ENCODE measurements at regions not wholly inside any gene's neighbourhood (a gene's known extent, or its start where the extent isn't known, plus 50 kb on each side); places are given as distances from the start of the nearest gene placed in this dataset.

GRCh38 chr10:58054881-58055280 is 212.8 kb downstream of the IPMK start:
- intact Hi-C loops (cut with micrococcal nuclease): no loop called here
- Mint-ChIP-seq H3K4me1 (ENCODE audit: insufficient read depth, unreplicated experiment) (no peaks in the 10 kb centered on the region), H3K27ac (ENCODE audit: low read depth, unreplicated experiment) (no peak overlapping the region), H3K9me3 (ENCODE audit: unreplicated experiment) (no peaks in the 10 kb centered on the region), H3K36me3 (ENCODE audit: insufficient read depth, unreplicated experiment) (no peaks in the 10 kb centered on the region), H3K4me3 (ENCODE audit: unreplicated experiment) (no peak overlapping the region), H3K27me3 (ENCODE audit: insufficient read depth, unreplicated experiment) (no peaks in the 10 kb centered on the region)
- ChIA-PET POLR2A (no interaction called here), CTCF (no interaction called here)
- no TSS peak for BruUV-seq (replicated peaks)
- TF ChIP-seq CTCF (IDR thresholded peaks at IDR 0.05; ENCODE audit: unreplicated experiment): no peak
- DNase-seq (ENCODE audit: unreplicated experiment): no peak

- H3K4me1 Mint-ChIP-seq (ENCODE audit: insufficient read depth, unreplicated experiment): no peaks in the 10 kb centered on the region
- no peaks in the 10 kb centered on the region for H3K9me3 Mint-ChIP-seq (ENCODE audit: unreplicated experiment)
- no peaks in the 10 kb centered on the region for H3K27me3 Mint-ChIP-seq (ENCODE audit: insufficient read depth, unreplicated experiment)
- ChIA-PET CTCF (no interaction called here), POLR2A (no interaction called here)
- H3K36me3 Mint-ChIP-seq (ENCODE audit: insufficient read depth, unreplicated experiment): no peaks in the 10 kb centered on the region
- peak; percentile 16 for DNase-seq (ENCODE audit: unreplicated experiment)
- TF ChIP-seq CTCF (IDR thresholded peaks at IDR 0.05; ENCODE audit: unreplicated experiment): no peak
- no TSS peak for BruUV-seq (replicated peaks)
- no peak overlapping the region for H3K4me3 Mint-ChIP-seq (ENCODE audit: unreplicated experiment)
- intact Hi-C loops (cut with micrococcal nuclease): no loop called here
- H3K27ac Mint-ChIP-seq (ENCODE audit: low read depth, unreplicated experiment): no peak overlapping the region
Observed at GRCh38 chr10:58052772-58053171, 214.9 kb downstream of the IPMK start.

GRCh38 chr10:58050575-58050974 is 217.1 kb downstream of the IPMK start:
- DNase-seq (ENCODE audit: unreplicated experiment): no peak
- Mint-ChIP-seq H3K4me1 (ENCODE audit: insufficient read depth, unreplicated experiment) (no peaks in the 10 kb centered on the region), H3K4me3 (ENCODE audit: unreplicated experiment) (no peak overlapping the region), H3K9me3 (ENCODE audit: unreplicated experiment) (no peaks in the 10 kb centered on the region), H3K36me3 (ENCODE audit: insufficient read depth, unreplicated experiment) (no peaks in the 10 kb centered on the region), H3K27ac (ENCODE audit: low read depth, unreplicated experiment) (no peak overlapping the region), H3K27me3 (ENCODE audit: insufficient read depth, unreplicated experiment) (no peaks in the 10 kb centered on the region)
- TF ChIP-seq CTCF (IDR thresholded peaks at IDR 0.05; ENCODE audit: unreplicated experiment): no peak
- CTCF ChIA-PET: no interaction called here
- POLR2A ChIA-PET: no interaction called here
- intact Hi-C loops (cut with micrococcal nuclease): no loop called here
- no TSS peak for BruUV-seq (replicated peaks)

- BruUV-seq (replicated peaks): no TSS peak
- Mint-ChIP-seq H3K27ac (ENCODE audit: low read depth, unreplicated experiment) (no peak overlapping the region), H3K4me3 (ENCODE audit: unreplicated experiment) (no peak overlapping the region), H3K27me3 (ENCODE audit: insufficient read depth, unreplicated experiment) (no peaks in the 10 kb centered on the region), H3K36me3 (ENCODE audit: insufficient read depth, unreplicated experiment) (no peaks in the 10 kb centered on the region), H3K9me3 (ENCODE audit: unreplicated experiment) (no peaks in the 10 kb centered on the region), H3K4me1 (ENCODE audit: insufficient read depth, unreplicated experiment) (peaks cover 5% of the 10 kb centered on the region)
- intact Hi-C loops (cut with micrococcal nuclease): no loop called here
- DNase-seq (ENCODE audit: unreplicated experiment): no peak
- ChIA-PET POLR2A (interaction anchor here (0.6 to 1.0 kb wide), 2 partner anchors 33 to 60 kb away, joined by 3 read pairs; no protein-coding TSS in a partner anchor), CTCF (interaction anchor here (0.9 kb wide), 1 partner anchor 16 kb away, joined by 3 read pairs; no protein-coding TSS in a partner anchor)
- TF ChIP-seq CTCF (IDR thresholded peaks at IDR 0.05; ENCODE audit: unreplicated experiment): no peak
Observed at GRCh38 chr10:58048936-58049335, 218.8 kb downstream of the IPMK start.

All from MCF 10A (cell line).